GM10266 (cell line): ENCODE measurements at regions not wholly inside any gene's neighbourhood (a gene's known extent, or its start where the extent isn't known, plus 50 kb on each side); places are given as distances from the start of the nearest gene placed in this dataset.

Source experiments
- DNase-seq: peaks from one replicate; pipeline ENCODE4 v3.0.0; 2012; ENCODE audit errors: extremely low spot score
- CTCF ChIP-seq: IDR thresholded peaks from 2 replicates; pipeline ENCODE4 v1.5.1; 2012; ENCODE audit warnings: mild to moderate bottlenecking, low read depth; ENCODE audit not compliant: control insufficient read depth, insufficient read depth; ENCODE audit errors: missing control alignments

GRCh38 chr3:23096041-23096440 is 107.1 kb upstream of the UBE2E2 start:
- DNase-seq: no peak
- no peak for TF ChIP-seq CTCF

GRCh38 chr3:23099021-23099420 is 104.1 kb upstream of the UBE2E2 start:
- no peak for TF ChIP-seq CTCF
- no peak for DNase-seq

- no peak for TF ChIP-seq CTCF
- no peak for DNase-seq
Measured at GRCh38 chr3:23099677-23100076, 103.5 kb upstream of the UBE2E2 start.

GRCh38 chr3:23100106-23100505 is 103.0 kb upstream of the UBE2E2 start:
- no peak for DNase-seq
- no peak for TF ChIP-seq CTCF

- DNase-seq: no peak
- TF ChIP-seq CTCF: no peak
Measured at GRCh38 chr3:23103764-23104163, 99.4 kb upstream of the UBE2E2 start.

GRCh38 chr3:23105048-23105447 is 98.1 kb upstream of the UBE2E2 start:
- no peak for DNase-seq
- TF ChIP-seq CTCF: no peak

- no peak for DNase-seq
- TF ChIP-seq CTCF: no peak
Measured at GRCh38 chr3:23106666-23107065, 96.5 kb upstream of the UBE2E2 start.
